T-helper 1 cell treated with Interleukin-12 subunit alpha and Interleukin-12 subunit beta and Interleukin-4 antibody, amounts not matched to agents 30 ng/mL and 1 ng/mL, for 36 hours (primary cell): ENCODE measurements at regions not wholly inside any gene's neighbourhood (a gene's known extent, or its start where the extent isn't known, plus 50 kb on each side); places are given as distances from the start of the nearest gene placed in this dataset.
"Not testable (repeated sequence)": the region's sequence is repeated elsewhere in the genome, so short reads cannot be mapped to it uniquely, and the experiment has no call there.

ENCODE experiments used
- intact Hi-C: fragments of 100-400 bp; cut with micrococcal nuclease; formaldehyde crosslinking; loops from one replicate; pipeline ENCODE4 v1.15.1; 2024

DNA sequence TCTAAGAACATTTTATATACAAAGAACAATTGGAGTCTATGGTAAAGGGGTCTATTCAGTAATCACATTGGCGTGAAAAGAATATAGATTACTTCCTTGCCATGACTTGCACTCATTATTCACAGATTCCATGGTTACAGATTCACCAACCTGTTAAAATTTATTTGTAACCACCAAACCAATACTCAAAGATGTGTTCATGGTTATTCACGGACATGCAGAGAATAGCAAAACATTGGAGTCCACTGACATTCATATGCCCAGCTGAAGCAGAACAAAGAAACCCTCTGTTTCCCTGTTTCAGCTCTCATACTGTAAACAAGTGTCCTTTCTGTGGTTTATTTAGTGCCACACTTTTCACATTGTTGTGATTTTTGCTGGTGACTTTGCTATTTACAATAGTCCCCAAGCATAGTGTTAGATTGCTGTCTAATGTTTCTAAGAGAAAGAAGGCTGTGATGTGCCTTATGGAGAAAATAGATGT is 185.8 kb upstream of the TTC14 start:
- intact Hi-C loops, result no loop called here

DNA sequence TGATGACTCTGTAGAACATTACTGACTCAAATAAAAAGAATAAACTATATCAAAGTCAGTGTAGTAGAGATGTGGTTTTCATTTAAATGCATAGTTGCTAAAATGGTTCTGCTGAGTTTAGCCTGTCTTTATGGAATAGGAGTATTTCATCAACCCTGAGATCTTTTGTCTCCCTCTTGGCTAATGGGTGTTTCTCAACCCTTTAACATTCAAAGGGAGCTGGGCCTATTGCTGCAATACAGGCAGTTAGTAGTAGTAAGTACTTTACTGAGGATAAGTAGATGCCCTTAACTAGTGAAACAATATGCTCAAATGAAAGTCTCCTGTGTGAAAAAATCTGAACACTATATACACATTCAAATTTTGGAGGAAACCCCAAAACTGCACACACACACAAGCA is 184.7 kb upstream of the TTC14 start:
- intact Hi-C loops, result no loop called here

DNA sequence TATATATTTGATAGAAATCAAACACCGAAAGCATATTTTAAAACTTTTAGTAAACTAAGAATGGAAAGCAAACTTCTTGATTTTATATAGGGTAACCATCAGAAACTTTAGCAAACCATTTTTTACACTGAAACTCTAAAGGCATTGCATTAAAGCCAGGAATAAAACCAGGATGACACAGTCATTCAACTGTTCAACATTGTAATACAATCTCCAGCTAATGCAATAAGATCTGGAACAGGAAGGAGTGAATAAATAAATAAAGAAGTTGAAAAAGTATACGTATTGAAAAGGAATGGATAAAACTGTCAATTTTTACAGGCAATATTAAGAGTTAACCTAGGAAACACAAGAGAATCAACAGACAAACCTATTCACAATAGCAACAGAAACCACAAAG is 181.9 kb upstream of the TTC14 start:
- intact Hi-C loops, result no loop called here

DNA sequence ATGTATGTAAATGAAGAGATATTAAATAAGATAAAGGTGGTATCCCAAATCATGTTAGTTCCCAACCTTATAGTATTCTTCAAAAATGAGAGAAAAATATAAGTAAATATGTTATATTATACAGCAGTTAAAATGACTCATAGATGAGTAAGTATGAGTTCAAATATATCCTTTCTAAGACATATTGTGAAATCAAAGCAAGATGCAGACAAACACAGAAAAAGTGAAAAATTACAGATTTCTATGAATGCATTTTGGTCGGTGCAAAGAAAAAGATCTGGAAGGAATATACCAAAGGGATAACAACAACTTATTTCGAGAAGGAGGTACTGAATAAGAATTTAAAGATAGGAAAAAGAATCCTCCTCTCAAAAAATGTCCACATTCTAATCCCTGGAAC is 181.2 kb upstream of the TTC14 start:
- intact Hi-C loops, result no loop called here

DNA sequence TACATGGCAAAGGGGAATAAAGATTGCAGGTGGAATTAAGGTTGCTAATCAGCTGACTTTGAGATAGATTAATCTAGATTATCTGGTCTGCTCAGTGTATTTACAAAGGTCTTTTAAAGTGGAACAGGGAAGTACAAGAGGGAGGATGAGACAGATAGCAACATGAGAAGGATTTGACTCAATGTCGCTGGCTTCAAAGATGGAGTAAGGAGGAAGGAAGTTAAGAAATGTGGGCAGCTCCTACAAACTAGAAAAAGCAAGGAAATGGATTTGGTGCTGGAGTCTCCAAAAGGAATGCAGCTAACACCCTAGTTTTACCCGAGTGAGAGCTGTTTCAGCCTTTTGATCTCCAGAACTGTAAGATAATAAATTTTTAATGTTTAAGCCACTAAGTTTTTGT is 180.7 kb upstream of the TTC14 start:
- intact Hi-C loops, result no loop called here

DNA sequence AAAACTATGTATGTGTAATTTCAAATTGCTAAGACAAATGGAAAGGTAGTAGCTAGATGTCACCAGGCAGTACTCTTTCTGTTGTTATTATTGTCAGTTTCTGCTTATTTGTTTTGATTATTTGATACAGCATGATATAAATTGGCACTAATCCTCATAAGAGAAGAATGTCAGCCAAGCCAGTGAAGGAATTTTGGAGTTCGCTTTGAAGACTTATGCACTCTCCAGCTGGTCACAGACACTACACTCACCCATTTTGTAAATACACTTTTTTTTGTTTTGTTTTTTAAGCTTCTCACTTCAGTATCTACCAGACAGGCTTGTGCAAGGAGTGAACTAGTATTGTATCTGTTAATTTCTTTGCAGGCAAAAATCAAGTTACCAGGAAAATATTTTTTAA is 180.2 kb upstream of the TTC14 start:
- intact Hi-C loops, result no loop called here

DNA sequence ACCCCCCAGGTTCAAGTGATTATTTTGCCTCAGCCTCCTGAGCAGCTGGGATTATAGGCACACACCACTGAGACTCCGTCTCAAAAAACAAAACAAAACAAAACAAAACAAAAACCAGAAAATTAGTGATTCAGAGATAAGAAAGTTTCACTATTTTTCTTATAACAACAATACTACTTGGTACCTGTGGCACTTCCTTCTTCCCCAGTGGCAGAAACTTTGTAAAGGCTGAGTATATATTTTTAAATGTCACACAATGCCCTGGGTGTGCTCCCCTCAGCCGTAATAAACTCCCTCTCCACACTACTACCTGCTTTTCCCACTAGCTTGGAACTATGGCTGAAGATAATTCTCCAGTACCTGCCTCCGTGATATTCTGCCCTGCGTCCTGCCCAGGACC is 177.7 kb upstream of the TTC14 start:
- intact Hi-C loops, result not testable (repeated sequence)

DNA sequence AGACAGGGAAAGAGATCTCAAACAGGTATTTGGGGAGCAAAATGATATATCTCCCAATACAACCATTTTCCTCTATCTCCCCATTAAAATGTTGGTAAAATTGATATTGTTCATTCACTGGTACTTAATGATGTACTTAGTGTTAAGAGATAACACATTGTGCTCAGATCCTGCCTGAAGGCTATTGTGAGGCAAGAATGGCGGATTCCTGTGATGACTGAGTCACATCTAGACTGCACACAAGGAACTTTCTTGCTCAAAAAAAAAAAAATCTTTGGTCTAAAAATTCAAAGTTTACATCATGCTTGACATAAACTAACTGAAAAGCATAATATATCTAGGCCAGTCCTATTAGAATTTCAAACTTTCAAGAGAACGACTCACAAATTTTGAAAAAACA is 171.1 kb upstream of the TTC14 start:
- intact Hi-C loops, result no loop called here

DNA sequence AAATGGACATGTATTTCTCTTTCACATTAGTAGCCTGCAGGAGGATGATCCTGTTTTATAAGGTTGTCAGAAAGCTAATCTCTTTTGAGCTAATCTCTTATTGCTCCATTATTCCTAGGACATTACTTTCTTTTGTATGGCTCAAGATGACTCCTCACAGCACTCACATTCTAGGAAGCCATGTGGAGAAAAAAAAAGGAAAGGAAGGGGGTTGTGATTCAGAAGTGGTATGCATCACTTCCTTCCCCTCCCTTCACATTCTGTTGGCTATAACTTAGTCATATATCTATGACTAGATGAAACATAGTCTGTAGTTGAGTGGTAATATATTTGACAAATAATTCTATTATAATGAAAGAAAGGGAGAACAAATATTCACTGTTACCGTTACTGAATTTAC is 168.8 kb upstream of the TTC14 start:
- intact Hi-C loops, result no loop called here

DNA sequence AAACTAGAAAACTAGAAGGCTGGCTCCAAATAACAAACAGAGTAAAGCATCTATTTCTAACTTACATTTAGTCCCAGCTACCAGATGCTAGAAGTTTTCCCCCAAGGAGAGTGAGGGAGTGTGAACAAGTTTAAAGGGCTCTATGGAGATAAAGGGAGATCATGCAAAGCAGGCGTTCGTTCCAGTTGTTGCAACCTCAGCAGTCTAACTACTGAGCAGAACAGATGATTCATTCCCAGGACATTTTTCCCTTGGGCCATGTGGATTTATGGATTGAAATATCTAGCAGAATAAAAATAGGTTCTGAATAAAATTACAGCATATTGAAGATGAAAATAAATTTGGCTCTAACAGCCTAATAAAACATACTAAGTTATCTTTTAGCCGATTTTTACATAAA is 154.8 kb upstream of the TTC14 start:
- intact Hi-C loops, result no loop called here

DNA sequence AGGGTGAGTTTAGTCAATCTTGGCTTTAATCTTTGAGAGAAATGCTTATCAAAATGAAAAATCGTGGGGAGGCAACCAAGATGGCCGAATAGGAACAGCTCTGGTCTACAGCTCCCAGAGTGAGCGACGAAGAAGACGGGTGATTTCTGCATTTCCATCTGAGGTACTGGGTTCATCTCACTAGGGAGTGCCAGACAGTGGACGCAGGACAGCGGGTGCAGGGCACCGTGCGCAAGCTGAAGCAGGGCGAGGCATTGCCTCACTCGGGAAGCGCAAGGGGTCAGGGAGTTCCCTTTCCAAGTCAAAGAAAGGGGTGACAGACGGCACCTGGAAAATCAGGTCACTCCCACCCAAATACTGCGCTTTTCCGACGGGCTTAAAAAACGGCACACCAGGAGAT is 153.6 kb upstream of the TTC14 start:
- intact Hi-C loops, result not testable (repeated sequence)

DNA sequence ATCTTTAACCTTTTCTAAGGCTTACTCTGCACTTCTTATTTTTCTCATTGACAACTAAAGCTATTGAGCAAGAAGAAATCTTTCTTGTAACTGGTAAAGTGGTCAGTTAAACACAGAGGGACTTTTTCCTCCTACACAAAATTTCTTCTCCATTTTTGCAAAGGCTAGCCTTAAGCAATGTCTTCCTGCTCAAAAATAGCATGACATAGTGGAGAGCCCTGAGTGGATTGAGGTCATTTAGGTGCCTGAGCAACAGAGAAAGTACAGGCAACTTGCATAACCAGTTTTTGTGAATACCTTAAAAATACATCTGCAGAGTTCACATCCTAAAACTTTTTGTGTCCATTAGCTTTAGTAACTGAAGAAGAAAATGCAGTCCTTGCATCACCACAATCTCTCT is 144.7 kb upstream of the TTC14 start:
- intact Hi-C loops, result no loop called here

DNA sequence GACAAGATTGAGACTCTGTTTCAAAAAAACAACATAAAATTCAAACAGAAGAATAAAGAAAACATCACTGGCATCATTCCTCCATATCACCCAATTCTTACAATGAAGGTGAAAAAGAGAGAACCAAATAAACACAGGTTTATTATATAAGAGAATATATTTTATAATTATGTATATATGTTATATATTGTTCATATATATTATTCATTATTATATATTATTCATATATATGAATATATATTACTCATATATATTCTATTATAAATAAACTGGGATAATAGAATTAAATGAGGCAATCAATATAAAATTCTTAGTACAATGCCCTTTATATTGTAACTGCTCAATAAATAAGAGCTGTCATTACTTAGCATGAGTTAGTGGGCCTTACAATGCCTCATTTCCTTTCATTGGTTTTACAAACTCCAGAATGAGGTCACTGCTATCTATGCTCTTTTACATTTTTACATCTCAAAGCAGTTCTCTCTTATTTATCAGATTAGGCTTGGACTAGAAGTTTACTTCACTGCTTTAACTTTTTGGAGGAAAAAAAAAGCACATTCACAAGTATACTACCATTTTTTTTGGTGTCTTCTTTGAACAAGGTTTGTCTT is 135.5 kb upstream of the TTC14 start:
- intact Hi-C loops, result no loop called here

DNA sequence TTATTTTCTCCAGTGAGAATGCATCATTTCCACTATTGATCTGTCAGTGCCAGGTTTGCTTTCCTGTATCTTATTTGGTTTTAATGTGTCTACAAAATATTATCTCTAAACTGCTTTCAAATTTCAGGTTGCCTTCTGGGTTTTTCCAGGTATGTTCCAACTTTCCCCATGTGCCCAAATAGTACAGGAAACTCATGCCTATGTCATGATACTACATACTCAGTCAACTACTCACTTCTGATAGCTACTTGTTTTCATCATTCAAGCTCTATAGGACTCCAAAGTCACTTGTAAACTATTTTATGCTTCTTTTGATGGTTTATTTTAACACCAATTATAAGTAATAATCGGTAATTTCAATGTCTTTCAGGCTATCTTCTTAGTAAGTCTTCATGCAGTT is 134.8 kb upstream of the TTC14 start:
- intact Hi-C loops, result no loop called here

DNA sequence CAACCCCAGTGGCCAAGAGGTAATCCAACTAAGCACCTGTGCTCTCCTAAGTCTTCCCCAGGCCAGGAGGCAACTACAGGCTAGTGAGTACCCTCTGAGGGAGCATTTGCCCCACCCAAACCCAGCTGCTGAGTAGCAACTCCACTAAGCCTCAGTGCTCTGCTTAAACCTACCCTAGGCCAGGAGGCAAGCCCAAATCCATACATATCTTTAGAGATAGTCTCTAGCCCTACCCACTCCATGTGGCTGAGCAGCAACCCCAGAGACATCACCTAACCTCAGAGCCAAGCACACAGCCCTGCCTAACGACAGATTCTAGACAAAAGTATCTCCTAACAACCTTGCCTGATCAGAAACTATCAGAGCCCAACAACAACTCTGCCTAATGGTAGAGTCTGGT is 132.8 kb upstream of the TTC14 start:
- intact Hi-C loops, result no loop called here

DNA sequence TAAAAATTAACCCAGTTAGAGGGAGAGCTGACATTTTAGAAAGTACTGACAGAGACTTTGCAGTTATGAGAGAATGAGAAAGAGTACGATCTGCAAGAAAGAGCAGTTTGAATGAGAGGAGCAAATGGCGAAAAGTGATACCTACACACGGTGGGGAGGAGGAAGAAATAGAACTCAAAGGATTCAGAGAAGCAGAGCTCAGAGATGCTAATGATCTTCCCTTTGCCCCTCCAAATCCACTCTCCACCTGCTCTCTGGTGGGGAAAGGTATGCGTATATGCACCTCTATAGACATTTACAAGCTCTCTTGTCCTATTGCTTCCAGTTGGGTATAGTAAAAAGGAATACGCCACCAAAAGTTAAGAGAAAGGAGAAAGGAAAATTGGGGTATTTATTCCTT is 123.3 kb upstream of the TTC14 start:
- intact Hi-C loops, result no loop called here

DNA sequence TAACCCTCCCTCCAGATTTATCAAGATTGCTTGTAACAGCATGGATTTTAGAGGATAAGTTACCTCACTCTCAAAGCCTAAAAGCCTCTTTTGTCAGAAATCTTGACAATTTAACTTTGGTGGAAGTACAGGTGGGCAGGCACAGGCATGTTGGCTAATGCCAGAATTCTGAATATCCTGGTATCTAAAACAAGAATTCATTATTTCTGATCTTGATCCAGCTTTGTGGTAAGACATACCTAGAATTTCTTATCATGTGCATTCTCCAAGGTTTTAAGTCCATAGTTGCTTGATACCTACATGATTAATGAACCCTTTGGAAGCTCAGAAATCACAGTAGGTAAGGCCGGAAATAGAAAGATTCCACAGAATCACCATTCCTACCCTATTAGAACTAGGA is 109.9 kb upstream of the TTC14 start:
- intact Hi-C loops, result no loop called here

DNA sequence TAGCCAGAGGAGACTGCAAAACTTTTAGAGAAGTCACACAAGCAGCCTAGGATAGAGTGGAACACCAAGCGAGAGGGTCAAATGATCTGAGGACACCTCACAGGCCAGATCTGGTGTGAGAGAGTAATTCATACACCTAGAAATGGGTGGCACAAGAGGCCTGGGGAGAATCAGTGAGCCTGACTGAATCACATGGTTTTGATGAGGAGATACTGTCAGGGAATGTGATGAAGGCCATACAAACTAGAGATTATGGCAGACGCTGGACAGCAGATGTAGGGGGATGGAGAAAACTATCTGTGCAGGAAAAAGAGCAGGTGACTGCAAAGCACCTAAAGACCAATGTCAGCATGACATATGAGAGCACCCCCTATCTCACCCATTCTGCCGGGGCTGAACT is 105.0 kb upstream of the TTC14 start:
- intact Hi-C loops, result no loop called here

DNA sequence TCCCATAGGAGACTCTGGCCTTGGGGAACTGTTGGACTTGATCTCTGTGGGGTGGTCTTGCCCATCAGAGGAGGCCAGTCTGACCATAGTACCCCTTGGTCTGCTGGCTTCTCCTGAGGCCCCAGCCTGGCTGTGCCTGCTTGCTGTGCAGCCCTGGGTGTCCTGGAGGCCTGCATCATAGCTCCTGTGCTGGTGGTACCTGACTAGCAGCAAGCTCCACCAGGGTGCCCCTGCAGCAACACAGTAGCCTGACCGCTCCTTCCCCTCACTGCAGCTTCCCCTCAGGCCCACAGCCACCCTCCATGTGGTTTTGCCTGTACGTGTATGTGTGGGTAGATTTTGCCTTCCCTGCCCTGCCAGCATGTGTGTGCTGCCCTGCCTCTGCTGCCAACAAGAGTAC is 85.6 kb upstream of the TTC14 start:
- intact Hi-C loops, result no loop called here

DNA sequence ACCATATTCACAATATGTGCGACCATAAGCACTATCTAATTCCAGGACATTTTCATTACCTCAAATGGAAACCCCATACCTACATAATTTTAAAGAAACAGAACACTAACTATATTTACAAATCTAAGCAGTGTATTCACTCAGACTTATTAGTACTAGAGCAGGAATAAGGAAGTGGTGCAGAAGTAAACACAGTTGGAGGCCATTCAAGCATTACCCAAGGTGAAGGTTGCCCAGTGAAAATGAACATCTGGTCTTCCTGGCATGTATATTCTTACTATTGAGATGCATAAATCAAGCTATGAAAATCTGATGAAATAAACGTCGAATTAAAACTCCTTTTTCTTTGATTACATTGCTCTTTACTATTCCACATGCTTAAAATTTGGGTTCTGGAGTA is 78.9 kb upstream of the TTC14 start:
- intact Hi-C loops, result no loop called here

DNA sequence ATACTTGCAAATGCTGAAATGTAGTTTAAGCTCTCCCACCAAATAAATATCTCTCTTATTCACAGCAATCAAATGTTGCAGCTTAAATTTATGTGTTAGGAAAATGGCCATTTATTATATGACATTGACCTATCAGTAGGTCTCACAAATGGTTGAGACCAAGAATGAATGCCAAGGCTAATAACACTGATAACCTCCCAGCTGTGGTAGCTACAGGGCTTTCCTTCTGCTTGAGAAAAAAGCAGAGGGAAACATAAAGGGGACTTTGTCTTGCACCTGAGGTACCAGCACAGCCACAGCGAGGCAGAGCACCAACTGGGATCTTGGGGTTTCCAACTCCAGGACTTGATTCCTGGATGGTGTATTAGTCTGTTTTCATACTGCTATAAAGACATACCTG is 73.1 kb upstream of the TTC14 start:
- intact Hi-C loops, result no loop called here

DNA sequence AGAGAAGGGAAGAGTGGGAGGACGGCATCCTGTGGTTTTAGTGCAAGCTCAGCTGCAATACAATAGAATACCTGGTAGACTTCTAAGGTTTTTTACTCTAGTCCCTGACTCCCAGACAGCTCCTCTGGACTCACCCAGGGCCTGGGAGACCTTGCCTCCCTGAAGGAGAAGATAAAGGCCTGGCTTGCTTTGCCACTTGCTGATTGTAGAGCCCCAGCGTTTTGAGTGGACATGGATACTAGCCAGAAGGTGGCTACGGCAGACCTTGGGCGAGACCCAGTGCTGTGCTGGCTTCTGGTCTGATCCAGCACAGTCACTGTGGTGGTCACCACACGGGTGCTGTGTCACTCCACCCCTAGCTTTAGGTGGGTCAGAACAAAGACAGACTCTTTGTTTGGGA is 72.2 kb upstream of the TTC14 start:
- intact Hi-C loops, result no loop called here

DNA sequence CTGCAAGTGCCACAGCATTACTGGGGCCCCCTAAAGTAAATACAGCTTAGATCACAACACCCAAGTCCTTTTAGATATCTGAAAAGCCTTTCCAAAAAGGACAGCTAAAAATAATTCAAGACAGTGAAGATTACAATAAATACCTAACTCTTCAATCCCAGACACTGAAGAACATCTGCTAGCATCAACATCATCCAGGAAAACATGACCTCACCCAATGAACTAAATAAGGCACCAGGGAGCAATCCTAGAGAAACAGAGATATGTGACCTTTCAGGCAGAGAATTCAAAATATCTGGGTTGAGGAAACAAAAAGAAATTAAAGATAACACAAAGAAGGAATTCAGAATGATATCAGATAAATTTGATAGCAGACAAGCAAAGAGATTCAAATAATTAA is 71.7 kb upstream of the TTC14 start:
- intact Hi-C loops, result no loop called here
